LNCaP clone FGC (cell line): ENCODE measurements at regions not wholly inside any gene's neighbourhood (a gene's known extent, or its start where the extent isn't known, plus 50 kb on each side); places are given as distances from the start of the nearest gene placed in this dataset.
A peak's percentile ranks its signal among the peaks of the same experiment; 100 is the strongest.

Source experiments
- DNase-seq: peaks from one replicate; pipeline ENCODE4 v3.0.0-alpha.2; 2011; ENCODE audit warnings: low read depth
- H3K4me3 ChIP-seq: 2 replicates; pipeline ENCODE4 v1.5.1; 2011; ENCODE audit warnings: mild to moderate bottlenecking, low read depth, low read length, control low read depth
- CTCF ChIP-seq: IDR thresholded peaks from 2 replicates; pipeline ENCODE4 v1.5.1; 2012; ENCODE audit warnings: mild to moderate bottlenecking; ENCODE audit not compliant: control insufficient read depth, insufficient read depth; ENCODE audit errors: extremely low read depth

- no peak for DNase-seq
- TF ChIP-seq CTCF, result no peak
- no peak overlapping the region for H3K4me3 ChIP-seq
Measured at GRCh38 chr6:53721766-53722165, 56.2 kb upstream of the KLHL31 start.

- peak; percentile 84 for TF ChIP-seq CTCF
- DNase-seq, result peak; percentile 52
- H3K4me3 ChIP-seq, result no peak overlapping the region
Measured at GRCh38 chr6:53718597-53719460, 53.3 kb upstream of the KLHL31 start.

DNA sequence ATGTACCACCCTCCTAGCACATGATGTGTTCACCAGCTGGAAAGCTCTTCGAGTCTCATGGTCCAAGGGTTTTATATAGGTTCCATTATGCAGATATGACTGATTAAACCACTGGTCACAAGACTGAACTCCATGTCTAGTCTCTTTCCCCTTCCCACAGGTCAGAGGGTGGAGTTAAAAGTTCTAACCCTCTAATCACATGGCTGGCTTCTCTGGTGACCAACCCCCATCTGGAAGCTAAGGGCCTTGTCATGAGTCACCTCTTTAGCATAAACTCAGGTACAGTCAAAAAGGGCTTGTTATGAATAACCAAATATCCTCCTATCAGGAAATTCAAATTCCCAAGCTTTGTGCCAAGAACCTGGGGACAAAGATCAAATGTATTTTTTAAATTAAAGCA is 52.0 kb upstream of the KLHL31 start:
- H3K4me3 ChIP-seq, result no peak overlapping the region
- no peak for TF ChIP-seq CTCF
- no peak for DNase-seq

GRCh38 chr6:53715434-53715833 is 49.9 kb upstream of the KLHL31 start:
- no peak overlapping the region for H3K4me3 ChIP-seq
- TF ChIP-seq CTCF, result no peak
- no peak for DNase-seq
